Liver (tissue), 7 donors: ENCODE measurements at regions not wholly inside any gene's neighbourhood (a gene's known extent, or its start where the extent isn't known, plus 50 kb on each side); places are given as distances from the start of the nearest gene placed in this dataset.

Source experiments
- DNase-seq: peaks from one replicate; pipeline ENCODE4 v3.0.0-alpha.2; 2017; ENCODE audit warnings: low spot score
- H3K27ac ChIP-seq, 2 donors: one replicate each; pipeline ENCODE4 v1.7.0; 2013; ENCODE audit warnings: inconsistent platforms in 2 of 2, low read length in 2 of 2, control low read depth in 1 of 2, low read depth in 1 of 2, mild to moderate bottlenecking in 1 of 2
- H3K27me3 ChIP-seq, 4 donors: one replicate each; pipeline versions ENCODE4 v1.6.1 to v1.7.0; 2013; ENCODE audit warnings: low read length in 3 of 4, inconsistent platforms in 1 of 4, mild to moderate bottlenecking in 1 of 4, moderate library complexity in 1 of 4; ENCODE audit not compliant: control insufficient read depth in 4 of 4, insufficient read depth in 4 of 4
- H3K36me3 ChIP-seq, 4 donors: one replicate each; pipeline versions ENCODE4 v1.6.1 to v1.7.0; 2013; ENCODE audit warnings: low read length in 3 of 4, mild to moderate bottlenecking in 3 of 4, low read depth in 1 of 4, moderate library complexity in 1 of 4; ENCODE audit not compliant: control insufficient read depth in 4 of 4, insufficient read depth in 3 of 4
- H3K4me1 ChIP-seq, 4 donors: one replicate each; pipeline versions ENCODE4 v1.6.1 to v1.7.0; 2013; ENCODE audit warnings: low read length in 3 of 4, mild to moderate bottlenecking in 3 of 4, moderate library complexity in 1 of 4; ENCODE audit not compliant: control insufficient read depth in 4 of 4, insufficient read depth in 4 of 4
- H3K4me3 ChIP-seq, 3 donors: one replicate each; pipeline versions ENCODE4 v1.6.1 to v1.7.0; 2013; ENCODE audit warnings: low read length in 3 of 3, control low read depth in 1 of 3, low read depth in 1 of 3, mild to moderate bottlenecking in 1 of 3
- H3K9ac ChIP-seq, 2 donors: one replicate each; pipeline ENCODE4 v1.7.0; 2013; ENCODE audit warnings: low read length in 2 of 2, mild to moderate bottlenecking in 2 of 2, moderate library complexity in 2 of 2, control low read depth in 1 of 2, low read depth in 1 of 2
- H3K9me3 ChIP-seq, 4 donors: one replicate each; pipeline versions ENCODE4 v1.6.1 to v1.7.0; 2013; ENCODE audit warnings: low read length in 3 of 4; ENCODE audit not compliant: control insufficient read depth in 4 of 4
- EGR1 ChIP-seq, 2 donors: IDR thresholded peaks; 2 replicates each; pipeline ENCODE4 v1.6.1; 2016 to 2018; ENCODE audit warnings: antibody characterized with exemption in 2 of 2, low read depth in 2 of 2
- FOXA2 ChIP-seq: IDR thresholded peaks from 2 replicates; pipeline ENCODE4 v1.6.1; 2016; ENCODE audit warnings: antibody characterized with exemption
- HNF4A ChIP-seq, 2 donors: conservative IDR thresholded peaks; 2 replicates each; pipeline ENCODE4 v1.6.1; 2016; ENCODE audit warnings: antibody characterized with exemption in 2 of 2, mild to moderate bottlenecking in 2 of 2
- HNF4G ChIP-seq: IDR thresholded peaks from 2 replicates; pipeline ENCODE4 v1.6.1; 2016; ENCODE audit warnings: antibody characterized with exemption
- JUND ChIP-seq, 2 donors: IDR thresholded peaks; 2 replicates each; pipeline ENCODE4 v1.6.1; 2016; ENCODE audit warnings: antibody characterized with exemption in 2 of 2
- NR2F2 ChIP-seq: IDR thresholded peaks from 2 replicates; pipeline ENCODE4 v1.6.1; 2016; ENCODE audit warnings: antibody characterized with exemption
- RAD21 ChIP-seq, 2 donors: IDR thresholded peaks; 2 replicates each; pipeline ENCODE4 v1.6.1; 2016; ENCODE audit warnings: antibody characterized with exemption in 2 of 2, mild to moderate bottlenecking in 2 of 2
- RXRA ChIP-seq, 2 donors: IDR thresholded peaks; 2 replicates each; pipeline ENCODE4 v1.6.1; 2017 to 2018; ENCODE audit warnings: antibody characterized with exemption in 2 of 2, mild to moderate bottlenecking in 1 of 2
- SP1 ChIP-seq: IDR thresholded peaks from 2 replicates; pipeline ENCODE4 v1.6.1; 2018; ENCODE audit warnings: antibody characterized with exemption, mild to moderate bottlenecking
- TAF1 ChIP-seq: conservative IDR thresholded peaks from 2 replicates; pipeline ENCODE4 v1.6.1; 2016; ENCODE audit warnings: antibody characterized with exemption, mild to moderate bottlenecking
- YY1 ChIP-seq: IDR thresholded peaks from 2 replicates; pipeline ENCODE4 v1.6.1; 2016; ENCODE audit warnings: antibody characterized with exemption, mild to moderate bottlenecking
- WGBS: extraction: QIAGEN DNeasy Blood & Tissue Kit; methylation state at CpG from one replicate; pipeline ENCODE4 v1.1.7; 2013; 5-methylcytosine and 5-hydroxymethylcytosine counted together
- TF ChIP-seq, protein P1 (sequence below): IDR thresholded peaks from 2 replicates; pipeline ENCODE4 v1.6.1; 2016; ENCODE audit warnings: antibody characterized with exemption
- TF ChIP-seq, protein P2 (sequence below): IDR thresholded peaks from 2 replicates; pipeline ENCODE4 v1.6.1; 2016; ENCODE audit warnings: antibody characterized with exemption
- TF ChIP-seq, protein P3 (sequence below): IDR thresholded peaks from 2 replicates; pipeline ENCODE4 v1.6.1; 2016; ENCODE audit warnings: antibody characterized with exemption, mild to moderate bottlenecking
- TF ChIP-seq, protein P4 (sequence below): IDR thresholded peaks from 2 replicates; pipeline ENCODE4 v1.6.1; 2016; ENCODE audit warnings: antibody characterized with exemption
- donor health status: healthy.
- donor health status: healthy.
- donor health status: healthy.
- donor health status: healthy.

DNA sequence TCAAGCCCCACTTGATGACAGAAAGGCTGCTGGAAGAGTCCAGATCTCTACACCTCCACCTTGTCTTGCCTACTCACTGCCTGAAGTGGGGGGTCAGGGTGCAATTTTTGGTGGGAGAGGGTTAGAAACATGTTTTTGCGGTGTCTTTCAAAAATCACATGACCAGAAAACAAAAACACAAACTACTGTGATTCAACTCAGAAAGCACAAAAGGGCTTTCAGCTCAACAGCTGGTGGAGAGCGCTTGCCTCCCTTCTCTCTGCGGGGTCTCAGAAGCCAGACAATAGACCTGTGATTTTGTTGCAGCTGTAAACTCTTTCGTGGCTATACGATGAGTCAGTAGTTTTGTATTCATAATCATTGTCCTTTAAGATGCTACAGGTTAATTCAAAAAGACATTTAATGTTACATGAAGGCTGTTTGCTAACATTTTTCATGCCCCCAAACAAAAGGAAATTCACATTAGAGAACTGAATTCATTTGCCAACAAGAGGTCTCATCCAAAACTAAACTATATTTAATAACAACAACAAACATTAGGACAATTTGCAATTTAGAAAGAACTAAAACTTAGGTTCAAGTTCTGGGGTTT, 172.6 kb upstream of the RAI14 start:
- WGBS: 86% methylated on average over 5 of the region's 5 CpGs
- no peak for DNase-seq
- Histone ChIP-seq H3K4me1 (peaks cover 8 to 43% (median 28%) of the 10 kb centered on the region in 4 donors), H3K27ac (no peak overlapping the region), H3K4me3 (no peak overlapping the region), H3K36me3 (no peaks in the 10 kb centered on the region), H3K9ac (no peak overlapping the region), H3K9me3 (no peaks in the 10 kb centered on the region), H3K27me3 (no peaks in the 10 kb centered on the region)
- TF ChIP-seq HNF4G (no peak), YY1 (no peak)

DNA sequence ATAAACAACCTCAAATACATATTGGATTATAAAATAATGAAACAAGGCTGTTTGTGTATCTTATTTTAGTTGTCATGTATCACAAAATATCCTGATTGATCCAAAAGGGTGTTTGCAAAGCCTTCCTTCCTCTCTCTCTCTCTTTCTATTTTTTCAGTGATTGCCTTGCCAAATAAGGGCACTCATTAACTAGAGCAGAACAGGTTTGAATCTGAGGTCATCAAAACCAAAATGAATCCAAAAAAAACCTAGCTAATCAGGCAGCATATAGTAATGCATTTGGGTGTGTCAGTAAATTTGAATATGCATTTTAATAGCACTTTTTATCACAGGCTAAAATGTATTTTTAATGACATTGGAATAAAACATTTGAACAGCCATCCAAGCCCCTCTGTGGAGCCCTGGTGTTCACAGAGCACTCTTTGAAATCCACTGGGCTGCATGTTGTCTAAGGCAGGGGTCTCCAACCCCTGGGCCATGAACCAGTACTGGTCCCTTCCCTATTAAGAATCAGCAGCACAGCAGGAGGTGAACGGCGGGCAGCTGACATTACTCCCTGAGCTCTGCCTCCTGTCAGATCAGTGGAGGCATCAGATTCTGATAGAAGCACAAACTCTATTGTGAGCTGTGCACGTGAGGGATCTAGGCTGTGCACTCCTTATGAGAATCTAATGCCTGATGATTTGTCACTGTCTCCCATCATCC, 171.8 kb upstream of the RAI14 start:
- no peak for DNase-seq
- Histone ChIP-seq H3K4me3 (no peak overlapping the region), H3K9me3 (no peaks in the 10 kb centered on the region), H3K36me3 (no peaks in the 10 kb centered on the region), H3K9ac (peak overlapping the region in 1 of 2 donors; percentile 28), H3K27me3 (no peaks in the 10 kb centered on the region), H3K27ac (peak overlapping the region; percentile 60 to 64), H3K4me1 (peaks cover 8 to 48% (median 28%) of the 10 kb centered on the region in 4 donors)
- TF ChIP-seq HNF4A (conservative IDR thresholded peaks at IDR 0.05) (peak; percentile 32 to 40), TAF1 (no peak), JUND (IDR thresholded peaks at IDR 0.05) (peak; percentile 53 to 62), NR2F2 (no peak), SP1 (peak; percentile 45), EGR1 (IDR thresholded peaks at IDR 0.05; ENCODE audit: low read depth in 2 of 2) (no peak), RXRA (IDR thresholded peaks at IDR 0.05) (peak; percentile 20 to 37), FOXA2 (no peak), RAD21 (IDR thresholded peaks at IDR 0.05) (peak; percentile 11 to 47)
- TF ChIP-seq, protein P1, sequence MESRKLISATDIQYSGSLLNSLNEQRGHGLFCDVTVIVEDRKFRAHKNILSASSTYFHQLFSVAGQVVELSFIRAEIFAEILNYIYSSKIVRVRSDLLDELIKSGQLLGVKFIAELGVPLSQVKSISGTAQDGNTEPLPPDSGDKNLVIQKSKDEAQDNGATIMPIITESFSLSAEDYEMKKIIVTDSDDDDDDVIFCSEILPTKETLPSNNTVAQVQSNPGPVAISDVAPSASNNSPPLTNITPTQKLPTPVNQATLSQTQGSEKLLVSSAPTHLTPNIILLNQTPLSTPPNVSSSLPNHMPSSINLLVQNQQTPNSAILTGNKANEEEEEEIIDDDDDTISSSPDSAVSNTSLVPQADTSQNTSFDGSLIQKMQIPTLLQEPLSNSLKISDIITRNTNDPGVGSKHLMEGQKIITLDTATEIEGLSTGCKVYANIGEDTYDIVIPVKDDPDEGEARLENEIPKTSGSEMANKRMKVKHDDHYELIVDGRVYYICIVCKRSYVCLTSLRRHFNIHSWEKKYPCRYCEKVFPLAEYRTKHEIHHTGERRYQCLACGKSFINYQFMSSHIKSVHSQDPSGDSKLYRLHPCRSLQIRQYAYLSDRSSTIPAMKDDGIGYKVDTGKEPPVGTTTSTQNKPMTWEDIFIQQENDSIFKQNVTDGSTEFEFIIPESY: no peak
- TF ChIP-seq, protein P2, sequence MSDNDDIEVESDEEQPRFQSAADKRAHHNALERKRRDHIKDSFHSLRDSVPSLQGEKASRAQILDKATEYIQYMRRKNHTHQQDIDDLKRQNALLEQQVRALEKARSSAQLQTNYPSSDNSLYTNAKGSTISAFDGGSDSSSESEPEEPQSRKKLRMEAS: no peak
- TF ChIP-seq, protein P3, sequence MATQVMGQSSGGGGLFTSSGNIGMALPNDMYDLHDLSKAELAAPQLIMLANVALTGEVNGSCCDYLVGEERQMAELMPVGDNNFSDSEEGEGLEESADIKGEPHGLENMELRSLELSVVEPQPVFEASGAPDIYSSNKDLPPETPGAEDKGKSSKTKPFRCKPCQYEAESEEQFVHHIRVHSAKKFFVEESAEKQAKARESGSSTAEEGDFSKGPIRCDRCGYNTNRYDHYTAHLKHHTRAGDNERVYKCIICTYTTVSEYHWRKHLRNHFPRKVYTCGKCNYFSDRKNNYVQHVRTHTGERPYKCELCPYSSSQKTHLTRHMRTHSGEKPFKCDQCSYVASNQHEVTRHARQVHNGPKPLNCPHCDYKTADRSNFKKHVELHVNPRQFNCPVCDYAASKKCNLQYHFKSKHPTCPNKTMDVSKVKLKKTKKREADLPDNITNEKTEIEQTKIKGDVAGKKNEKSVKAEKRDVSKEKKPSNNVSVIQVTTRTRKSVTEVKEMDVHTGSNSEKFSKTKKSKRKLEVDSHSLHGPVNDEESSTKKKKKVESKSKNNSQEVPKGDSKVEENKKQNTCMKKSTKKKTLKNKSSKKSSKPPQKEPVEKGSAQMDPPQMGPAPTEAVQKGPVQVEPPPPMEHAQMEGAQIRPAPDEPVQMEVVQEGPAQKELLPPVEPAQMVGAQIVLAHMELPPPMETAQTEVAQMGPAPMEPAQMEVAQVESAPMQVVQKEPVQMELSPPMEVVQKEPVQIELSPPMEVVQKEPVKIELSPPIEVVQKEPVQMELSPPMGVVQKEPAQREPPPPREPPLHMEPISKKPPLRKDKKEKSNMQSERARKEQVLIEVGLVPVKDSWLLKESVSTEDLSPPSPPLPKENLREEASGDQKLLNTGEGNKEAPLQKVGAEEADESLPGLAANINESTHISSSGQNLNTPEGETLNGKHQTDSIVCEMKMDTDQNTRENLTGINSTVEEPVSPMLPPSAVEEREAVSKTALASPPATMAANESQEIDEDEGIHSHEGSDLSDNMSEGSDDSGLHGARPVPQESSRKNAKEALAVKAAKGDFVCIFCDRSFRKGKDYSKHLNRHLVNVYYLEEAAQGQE: no peak
- TF ChIP-seq, protein P4, sequence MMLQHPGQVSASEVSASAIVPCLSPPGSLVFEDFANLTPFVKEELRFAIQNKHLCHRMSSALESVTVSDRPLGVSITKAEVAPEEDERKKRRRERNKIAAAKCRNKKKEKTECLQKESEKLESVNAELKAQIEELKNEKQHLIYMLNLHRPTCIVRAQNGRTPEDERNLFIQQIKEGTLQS: peak; percentile 26
- 44% methylated on average over 3 of the region's 3 CpGs for WGBS
